ENCODE measurements at regions not wholly inside any gene's neighbourhood (a gene's known extent, or its start where the extent isn't known, plus 50 kb on each side); places are given as distances from the start of the nearest gene placed in this dataset.

- DNase-seq = no peak
These were observed 93.4 kb upstream of the ITGA6 start for GRCh38 chr2:172333978-172334330.

- no peak for DNase-seq
These were observed 92.4 kb upstream of the ITGA6 start for GRCh38 chr2:172334988-172335387.

GRCh38 chr2:172335736-172336135 is 91.7 kb upstream of the ITGA6 start:
- no peak for DNase-seq

- DNase-seq = no peak
These were observed 90.7 kb upstream of the ITGA6 start for GRCh38 chr2:172336681-172337080.

GRCh38 chr2:172339371-172340010 is 87.9 kb upstream of the ITGA6 start:
- no peak for DNase-seq

- no peak for DNase-seq
These were observed 87.0 kb upstream of the ITGA6 start for GRCh38 chr2:172340394-172340793.

GRCh38 chr2:172342078-172342477 is 85.3 kb upstream of the ITGA6 start:
- no peak for DNase-seq

GRCh38 chr2:172342611-172343010 is 84.8 kb upstream of the ITGA6 start:
- no peak for DNase-seq

- no peak for DNase-seq
These were observed 83.2 kb upstream of the ITGA6 start for GRCh38 chr2:172344159-172344558.

- no peak for DNase-seq
These were observed 81.3 kb upstream of the ITGA6 start for GRCh38 chr2:172345956-172346555.

- no peak for DNase-seq
These were observed 78.7 kb upstream of the ITGA6 start for GRCh38 chr2:172348555-172349288.

GRCh38 chr2:172350839-172351479 is 76.4 kb upstream of the ITGA6 start:
- DNase-seq = no peak

- DNase-seq = no peak
These were observed 75.8 kb upstream of the ITGA6 start for GRCh38 chr2:172351586-172351985.

GRCh38 chr2:172354347-172354746 is 73.0 kb upstream of the ITGA6 start:
- peak; percentile 68 for DNase-seq

GRCh38 chr2:172357442-172357841 is 69.9 kb upstream of the ITGA6 start:
- no peak for DNase-seq

GRCh38 chr2:172358691-172359556 is 68.5 kb upstream of the ITGA6 start:
- no peak for DNase-seq

GRCh38 chr2:172361360-172361759 is 66.0 kb upstream of the ITGA6 start:
- DNase-seq = no peak

GRCh38 chr2:172361840-172362239 is 65.5 kb upstream of the ITGA6 start:
- DNase-seq = no peak

- DNase-seq = no peak
These were observed 63.1 kb upstream of the ITGA6 start for GRCh38 chr2:172364261-172364660.

GRCh38 chr2:172366596-172367150 is 60.7 kb upstream of the ITGA6 start:
- DNase-seq = no peak

- DNase-seq = no peak
These were observed 56.4 kb upstream of the ITGA6 start for GRCh38 chr2:172370821-172371455.

GRCh38 chr2:172372436-172372835 is 55.0 kb upstream of the ITGA6 start:
- no peak for DNase-seq
